Caco-2 (cell line): ENCODE measurements at regions not wholly inside any gene's neighbourhood (a gene's known extent, or its start where the extent isn't known, plus 50 kb on each side); places are given as distances from the start of the nearest gene placed in this dataset.

Experiments
- BruUV-seq: library from RNA; stranded (reverse); fragments of 400-500 nt; replicated peaks from 2 replicates; lab custom pipeline; 2021; lab: Mats Ljungman, UMichigan
- CTCF ChIA-PET: fragments of 300-600 bp; sonication (Branson Sonifier 250); formaldehyde crosslinking; loops from one replicate; lab custom pipeline; 2022; ENCODE audit warnings: antibody characterized with exemption; lab: Charles Lee
- POLR2A ChIA-PET: fragments of 300-600 bp; sonication (Branson Sonifier 250); formaldehyde crosslinking; loops from one replicate; lab custom pipeline; 2022; ENCODE audit warnings: antibody characterized with exemption; lab: Charles Lee
- DNase-seq, 2 experiments: peaks; one replicate each; pipeline versions ENCODE4 v3.0.0 to v3.0.0-alpha.2; 2020 to 2022
- H3K27me3 ChIP-seq: replicated peaks from 2 replicates; pipeline ENCODE4 v1.6.0; 2011; ENCODE audit warnings: low read length; ENCODE audit not compliant: control insufficient read depth, insufficient read depth
- H3K36me3 ChIP-seq: 2 replicates; pipeline ENCODE4 v1.5.1; 2011; ENCODE audit warnings: low read length; ENCODE audit not compliant: control insufficient read depth, insufficient read depth
- H3K4me1 ChIP-seq: fragments of 250-450 bp; sonication (Bioruptor Pico); 2 replicates; pipeline ENCODE4 v1.5.1; 2020; ENCODE audit warnings: mild to moderate bottlenecking
- H3K4me3 ChIP-seq: 2 replicates; pipeline ENCODE4 v1.5.1; 2011; ENCODE audit warnings: low read depth, mild to moderate bottlenecking, control low read depth, low read length
- H3K9me3 ChIP-seq: fragments of 250-450 bp; sonication (Bioruptor Pico); 2 replicates; pipeline ENCODE4 v1.5.1; 2020; ENCODE audit warnings: mild to moderate bottlenecking, moderate library complexity
- H3K27ac Mint-ChIP-seq: one replicate; pipeline ENCODE4 v1.8.0; 2022; ENCODE audit warnings: mixed read lengths; ENCODE audit not compliant: unreplicated experiment
- H3K27me3 Mint-ChIP-seq: one replicate; pipeline ENCODE4 v1.8.0; 2022; ENCODE audit warnings: mixed read lengths; ENCODE audit not compliant: insufficient read depth, unreplicated experiment
- H3K36me3 Mint-ChIP-seq: one replicate; pipeline ENCODE4 v1.8.0; 2022; ENCODE audit warnings: mild to moderate bottlenecking, mixed read lengths; ENCODE audit not compliant: insufficient read depth, unreplicated experiment
- H3K4me1 Mint-ChIP-seq: one replicate; pipeline ENCODE4 v1.8.0; 2022; ENCODE audit warnings: low read depth, mixed read lengths; ENCODE audit not compliant: unreplicated experiment
- H3K4me3 Mint-ChIP-seq: one replicate; pipeline ENCODE4 v1.8.0; 2022; ENCODE audit warnings: mild to moderate bottlenecking, moderate library complexity, mixed read lengths; ENCODE audit not compliant: unreplicated experiment
- H3K9me3 Mint-ChIP-seq: one replicate; pipeline ENCODE4 v1.8.0; 2022; ENCODE audit warnings: mixed read lengths; ENCODE audit not compliant: unreplicated experiment
- intact Hi-C: fragments of 100-400 bp; cut with micrococcal nuclease; formaldehyde crosslinking; loops from one replicate; pipeline ENCODE4 v1.10.0; 2022; ENCODE audit not compliant: unreplicated experiment
- TF ChIP-seq, protein P1 (sequence below), 2 experiments: fragments of 200-600 bp in 1 of 2; IDR thresholded peaks; 1 replicate in 1 of 2; 2 replicates in 1 of 2; pipeline versions ENCODE4 v1.5.1 to v1.8.0; 2011 to 2022; ENCODE audit warnings: antibody characterized with exemption in 1 of 2, control low read depth in 1 of 2, inconsistent platforms in 1 of 2, low read depth in 1 of 2, low read length in 1 of 2, mild to moderate bottlenecking in 1 of 2, moderate library complexity in 1 of 2; ENCODE audit not compliant: insufficient read depth in 1 of 2, severe bottlenecking in 1 of 2, unreplicated experiment in 1 of 2

DNA sequence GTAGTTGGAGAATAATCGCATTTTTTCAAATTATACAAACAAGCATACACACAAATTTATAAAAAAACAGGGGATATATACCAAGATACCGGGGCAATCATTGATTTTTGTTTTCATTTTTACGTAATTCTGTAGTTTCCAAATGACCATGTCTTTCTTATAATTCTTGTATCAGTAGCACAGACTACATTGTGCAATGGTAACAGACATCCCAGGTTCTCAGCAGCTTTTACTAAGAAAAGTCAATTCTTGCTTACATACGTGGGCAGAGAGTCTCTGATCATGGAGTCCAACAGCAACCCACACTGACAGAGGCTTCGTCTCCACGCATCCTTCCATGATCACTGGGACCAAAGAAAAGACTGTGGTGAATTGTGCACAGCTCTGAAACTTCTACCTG is 441.3 kb downstream of the TBL1XR1 start:
- Mint-ChIP-seq H3K4me3 (no peak overlapping the region), H3K9me3 (peaks cover 27% of the 10 kb centered on the region), H3K4me1 (no peaks in the 10 kb centered on the region), H3K36me3 (no peaks in the 10 kb centered on the region), H3K27me3 (no peaks in the 10 kb centered on the region), H3K27ac (no peak overlapping the region)
- no peak for DNase-seq
- H3K27me3 ChIP-seq = no peaks in the 10 kb centered on the region
- TF ChIP-seq, protein P1, sequence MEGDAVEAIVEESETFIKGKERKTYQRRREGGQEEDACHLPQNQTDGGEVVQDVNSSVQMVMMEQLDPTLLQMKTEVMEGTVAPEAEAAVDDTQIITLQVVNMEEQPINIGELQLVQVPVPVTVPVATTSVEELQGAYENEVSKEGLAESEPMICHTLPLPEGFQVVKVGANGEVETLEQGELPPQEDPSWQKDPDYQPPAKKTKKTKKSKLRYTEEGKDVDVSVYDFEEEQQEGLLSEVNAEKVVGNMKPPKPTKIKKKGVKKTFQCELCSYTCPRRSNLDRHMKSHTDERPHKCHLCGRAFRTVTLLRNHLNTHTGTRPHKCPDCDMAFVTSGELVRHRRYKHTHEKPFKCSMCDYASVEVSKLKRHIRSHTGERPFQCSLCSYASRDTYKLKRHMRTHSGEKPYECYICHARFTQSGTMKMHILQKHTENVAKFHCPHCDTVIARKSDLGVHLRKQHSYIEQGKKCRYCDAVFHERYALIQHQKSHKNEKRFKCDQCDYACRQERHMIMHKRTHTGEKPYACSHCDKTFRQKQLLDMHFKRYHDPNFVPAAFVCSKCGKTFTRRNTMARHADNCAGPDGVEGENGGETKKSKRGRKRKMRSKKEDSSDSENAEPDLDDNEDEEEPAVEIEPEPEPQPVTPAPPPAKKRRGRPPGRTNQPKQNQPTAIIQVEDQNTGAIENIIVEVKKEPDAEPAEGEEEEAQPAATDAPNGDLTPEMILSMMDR (IDR thresholded peaks at IDR 0.05; ENCODE audit: insufficient read depth in 1 of 2, low read depth in 1 of 2, low read length in 1 of 2, severe bottlenecking in 1 of 2, unreplicated experiment in 1 of 2) = no peak
- POLR2A ChIA-PET = no interaction called here
- CTCF ChIA-PET = no interaction called here
- H3K9me3 ChIP-seq = no peaks in the 10 kb centered on the region
- peaks cover 17% of the 10 kb centered on the region for H3K4me1 ChIP-seq
- no peak overlapping the region for H3K4me3 ChIP-seq
- no peaks in the 10 kb centered on the region for H3K36me3 ChIP-seq
- intact Hi-C loops = no loop called here
- BruUV-seq = no TSS peak

- Histone ChIP-seq H3K9me3 (no peaks in the 10 kb centered on the region), H3K27me3 (no peaks in the 10 kb centered on the region), H3K4me3 (no peak overlapping the region), H3K4me1 (peaks cover 17% of the 10 kb centered on the region), H3K36me3 (no peaks in the 10 kb centered on the region)
- no peaks in the 10 kb centered on the region for H3K27me3 Mint-ChIP-seq
- no peak for DNase-seq
- ChIA-PET CTCF (no interaction called here), POLR2A (no interaction called here)
- H3K36me3 Mint-ChIP-seq = no peaks in the 10 kb centered on the region
- no peaks in the 10 kb centered on the region for H3K4me1 Mint-ChIP-seq
- intact Hi-C loops = no loop called here
- TF ChIP-seq, protein P1 (IDR thresholded peaks at IDR 0.05; ENCODE audit: insufficient read depth in 1 of 2, low read depth in 1 of 2, low read length in 1 of 2, severe bottlenecking in 1 of 2, unreplicated experiment in 1 of 2) = no peak
- peaks cover 28% of the 10 kb centered on the region for H3K9me3 Mint-ChIP-seq
- no peak overlapping the region for H3K27ac Mint-ChIP-seq
- H3K4me3 Mint-ChIP-seq = no peak overlapping the region
- no TSS peak for BruUV-seq
Observed at GRCh38 chr3:176755552-176755951, 441.7 kb downstream of the TBL1XR1 start.

DNA sequence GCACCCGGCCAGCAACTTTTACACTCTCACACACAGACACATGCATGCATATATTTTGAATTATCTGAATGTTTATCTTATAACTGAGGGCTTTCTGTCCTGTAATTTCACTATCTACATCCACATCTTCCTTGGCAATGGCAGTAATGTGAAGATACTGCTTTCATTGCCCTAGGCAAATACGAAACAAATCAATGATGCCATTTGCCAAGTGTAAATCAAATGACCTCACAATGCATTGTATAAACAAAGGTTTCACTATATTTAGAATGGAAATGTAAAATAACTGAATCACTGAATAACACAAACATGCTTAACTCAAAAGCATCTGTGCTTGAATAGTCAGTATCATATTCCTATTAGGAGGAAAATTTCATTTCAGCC is 455.6 kb downstream of the TBL1XR1 start:
- H3K36me3 ChIP-seq = no peaks in the 10 kb centered on the region
- no TSS peak for BruUV-seq

More for the DNA sequence above, 455.6 kb downstream of the TBL1XR1 start:
- Histone ChIP-seq H3K4me3 (no peak overlapping the region), H3K9me3 (no peaks in the 10 kb centered on the region), H3K27me3 (no peaks in the 10 kb centered on the region), H3K4me1 (peaks cover 30% of the 10 kb centered on the region)
- no peaks in the 10 kb centered on the region for H3K27me3 Mint-ChIP-seq
- CTCF ChIA-PET = no interaction called here
- H3K27ac Mint-ChIP-seq = no peak overlapping the region
- H3K4me3 Mint-ChIP-seq = no peak overlapping the region
- POLR2A ChIA-PET = no interaction called here
- peaks cover 5% of the 10 kb centered on the region for H3K4me1 Mint-ChIP-seq
- DNase-seq = no peak
- TF ChIP-seq, protein P1 (IDR thresholded peaks at IDR 0.05; ENCODE audit: insufficient read depth in 1 of 2, low read depth in 1 of 2, low read length in 1 of 2, severe bottlenecking in 1 of 2, unreplicated experiment in 1 of 2) = no peak
- no peaks in the 10 kb centered on the region for H3K36me3 Mint-ChIP-seq
- H3K9me3 Mint-ChIP-seq = peaks cover 14% of the 10 kb centered on the region
- intact Hi-C loops = no loop called here
